ENCODE measurements at regions not wholly inside any gene's neighbourhood (a gene's known extent, or its start where the extent isn't known, plus 50 kb on each side); places are given as distances from the start of the nearest gene placed in this dataset.

GRCh38 chr1:208896768-208897167, 652.6 kb upstream of the PLXNA2 start:
- TF ChIP-seq CTCF (IDR thresholded peaks at IDR 0.05; ENCODE audit: insufficient read depth, low read length, poor library complexity, severe bottlenecking) = no peak
- no peaks in the 10 kb centered on the region for H3K36me3 ChIP-seq (ENCODE audit: control insufficient read depth, insufficient read depth, low read length)
- no peaks in the 10 kb centered on the region for H3K27me3 ChIP-seq (ENCODE audit: control insufficient read depth, insufficient read depth, low read length)
- no peak for DNase-seq (ENCODE audit: low read depth)
- no peak overlapping the region for H3K4me3 ChIP-seq (ENCODE audit: low read depth, low read length)

- no peak for DNase-seq (ENCODE audit: low read depth)
- no peaks in the 10 kb centered on the region for H3K27me3 ChIP-seq (ENCODE audit: control insufficient read depth, insufficient read depth, low read length)
- H3K36me3 ChIP-seq (ENCODE audit: control insufficient read depth, insufficient read depth, low read length) = no peaks in the 10 kb centered on the region
- no peak overlapping the region for H3K4me3 ChIP-seq (ENCODE audit: low read depth, low read length)
- TF ChIP-seq CTCF (IDR thresholded peaks at IDR 0.05; ENCODE audit: insufficient read depth, low read length, poor library complexity, severe bottlenecking) = no peak
These were observed 655.3 kb upstream of the PLXNA2 start for GRCh38 chr1:208899438-208899837.

GRCh38 chr1:208903251-208903905, 659.2 kb upstream of the PLXNA2 start:
- Histone ChIP-seq H3K27me3 (ENCODE audit: control insufficient read depth, insufficient read depth, low read length) (no peaks in the 10 kb centered on the region), H3K4me3 (ENCODE audit: low read depth, low read length) (no peak overlapping the region), H3K36me3 (ENCODE audit: control insufficient read depth, insufficient read depth, low read length) (no peaks in the 10 kb centered on the region)
- no peak for DNase-seq (ENCODE audit: low read depth)
- TF ChIP-seq CTCF (IDR thresholded peaks at IDR 0.05; ENCODE audit: insufficient read depth, low read length, poor library complexity, severe bottlenecking) = no peak

GRCh38 chr1:208907790-208908189, 663.6 kb upstream of the PLXNA2 start:
- no peaks in the 10 kb centered on the region for H3K27me3 ChIP-seq (ENCODE audit: control insufficient read depth, insufficient read depth, low read length)
- TF ChIP-seq CTCF (IDR thresholded peaks at IDR 0.05; ENCODE audit: insufficient read depth, low read length, poor library complexity, severe bottlenecking) = no peak
- no peak for DNase-seq (ENCODE audit: low read depth)
- no peak overlapping the region for H3K4me3 ChIP-seq (ENCODE audit: low read depth, low read length)
- H3K36me3 ChIP-seq (ENCODE audit: control insufficient read depth, insufficient read depth, low read length) = no peaks in the 10 kb centered on the region

GRCh38 chr1:208909011-208909984, 665.1 kb upstream of the PLXNA2 start:
- no peak for DNase-seq (ENCODE audit: low read depth)
- Histone ChIP-seq H3K4me3 (ENCODE audit: low read depth, low read length) (no peak overlapping the region), H3K27me3 (ENCODE audit: control insufficient read depth, insufficient read depth, low read length) (no peaks in the 10 kb centered on the region), H3K36me3 (ENCODE audit: control insufficient read depth, insufficient read depth, low read length) (no peaks in the 10 kb centered on the region)
- TF ChIP-seq CTCF (IDR thresholded peaks at IDR 0.05; ENCODE audit: insufficient read depth, low read length, poor library complexity, severe bottlenecking) = no peak
